GM18520 (cell line): ENCODE measurements at regions not wholly inside any gene's neighbourhood (a gene's known extent, or its start where the extent isn't known, plus 50 kb on each side); places are given as distances from the start of the nearest gene placed in this dataset.

ENCODE experiments used
- ATAC-seq: cut with Tn5 transposase; IDR thresholded peaks from one replicate; pipeline ENCODE4 v1.9.1; 2021; ENCODE audit not compliant: unreplicated experiment

DNA sequence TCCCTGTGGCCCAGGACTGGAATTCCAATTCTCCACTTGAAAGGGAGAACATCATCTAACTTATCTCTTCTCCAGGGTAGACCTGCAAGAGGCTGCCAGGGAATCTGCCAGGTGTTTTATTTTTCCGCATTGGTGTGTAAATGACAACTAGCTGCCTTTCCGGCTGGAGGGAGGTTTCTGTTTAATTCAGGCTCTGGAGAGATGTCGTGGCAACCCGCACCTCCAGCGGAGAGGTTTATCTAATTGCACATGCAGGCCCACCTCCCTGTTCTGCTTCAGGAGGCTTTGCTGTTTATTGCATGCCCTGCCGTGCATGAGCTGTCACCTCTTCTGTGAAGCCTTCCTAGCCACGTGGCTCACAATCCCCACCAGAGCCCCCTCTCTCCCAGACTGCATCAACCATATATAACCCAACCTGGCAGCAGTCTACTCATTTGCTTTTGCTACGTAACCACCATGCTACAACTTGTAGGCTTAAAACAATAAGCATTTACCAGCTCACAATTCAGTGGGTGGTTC lies 151.6 kb downstream of the C1orf94 start:
- no peak for ATAC-seq

DNA sequence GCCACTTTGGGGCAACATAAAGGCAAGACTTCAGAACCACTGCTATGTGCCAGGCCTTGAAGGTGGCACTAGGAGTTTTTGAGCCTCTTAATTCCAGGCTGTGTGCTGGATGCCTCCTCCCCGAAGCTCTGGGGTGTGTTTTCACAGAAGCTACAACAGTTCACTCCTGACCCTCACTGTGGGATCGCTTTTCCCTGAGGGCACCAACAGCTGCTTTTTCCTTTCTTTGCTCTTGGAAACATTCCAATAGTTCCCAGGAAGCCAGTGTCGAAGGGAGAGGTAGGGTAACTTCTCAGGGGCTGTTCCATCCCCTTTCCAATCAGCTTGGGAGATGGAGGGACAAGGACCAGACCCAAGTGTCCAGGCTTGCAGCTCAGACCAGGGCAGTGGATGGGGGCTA lies 153.4 kb downstream of the C1orf94 start:
- ATAC-seq: no peak

DNA sequence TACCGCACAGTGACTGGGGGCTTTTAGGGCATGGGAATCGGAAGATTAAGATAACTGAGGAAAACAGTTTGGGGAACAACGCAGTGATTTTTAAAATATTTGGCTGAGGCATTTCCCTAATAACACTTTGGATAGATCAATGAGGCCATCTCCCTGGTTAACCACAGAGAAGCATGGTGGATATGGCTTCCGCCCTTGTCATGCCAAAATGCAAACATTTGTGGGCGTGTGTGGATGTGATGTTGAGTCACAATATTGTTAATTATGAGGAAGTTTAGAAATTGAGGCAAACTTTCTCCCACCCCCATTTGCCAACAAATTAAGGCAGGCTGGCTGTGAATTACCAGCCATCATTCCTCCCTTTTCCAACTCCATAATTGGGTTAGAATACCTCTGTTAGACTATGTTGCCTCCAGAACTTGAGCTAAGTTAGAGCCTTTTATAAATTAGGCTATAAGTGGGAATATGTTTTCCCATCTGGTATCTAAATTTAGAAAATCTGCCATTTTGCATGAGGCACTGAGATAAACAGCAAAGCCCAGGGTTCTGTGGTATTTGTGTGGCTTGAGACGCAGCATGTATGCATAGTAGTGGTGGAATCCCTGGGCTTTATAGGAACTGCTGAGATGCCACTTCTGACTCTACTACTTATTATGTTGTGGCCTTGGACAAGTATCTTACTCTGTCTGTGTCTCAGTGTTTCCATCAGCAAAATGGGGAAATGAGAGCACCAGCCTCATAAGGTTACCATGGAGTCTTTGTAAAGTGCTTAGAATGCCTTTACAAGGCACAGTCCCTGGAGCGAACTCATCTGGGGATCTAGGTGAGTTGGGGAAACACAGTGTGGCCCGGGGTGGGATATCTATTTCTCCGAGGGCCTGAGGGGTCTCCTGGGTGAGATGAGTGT lies 154.6 kb downstream of the C1orf94 start:
- no peak for ATAC-seq

DNA sequence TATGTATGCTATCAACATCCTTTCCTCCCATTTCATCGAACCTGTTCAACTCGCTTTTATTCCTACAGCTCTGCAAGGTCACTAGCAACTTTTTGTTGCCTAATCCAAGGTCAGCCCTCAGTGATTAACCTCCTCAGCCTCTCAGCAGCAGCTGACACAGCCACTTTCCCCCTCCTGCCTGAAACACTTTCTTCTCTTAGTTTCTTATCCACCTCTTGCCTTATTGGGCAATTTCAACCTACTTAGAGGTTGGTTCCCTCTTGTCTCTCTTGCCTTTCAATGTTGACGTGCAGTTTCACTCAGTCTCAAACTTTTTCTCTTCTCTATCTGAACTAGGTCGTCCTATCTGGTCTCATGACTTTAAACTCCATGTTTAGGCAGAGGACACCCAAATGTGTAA lies 156.3 kb downstream of the C1orf94 start:
- ATAC-seq: no peak

DNA sequence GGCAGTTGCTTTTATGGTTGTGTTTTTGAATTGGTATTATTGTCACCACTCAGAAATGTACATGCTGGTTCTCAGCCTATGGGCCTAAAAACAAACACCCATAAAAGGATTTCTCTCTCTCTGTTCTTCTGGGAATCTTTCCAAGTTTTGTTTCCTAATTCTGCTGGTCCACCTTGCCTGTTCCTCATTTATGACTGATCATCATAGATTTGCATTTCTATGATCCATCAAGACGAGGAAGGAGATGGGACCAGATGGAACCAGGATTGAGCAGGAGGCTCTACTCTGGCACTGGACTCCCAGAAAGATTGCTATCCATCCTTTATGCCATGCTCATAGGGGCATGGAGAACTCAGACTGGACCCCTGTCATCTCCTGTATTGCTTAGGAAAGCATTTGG lies 162.2 kb downstream of the C1orf94 start:
- ATAC-seq: no peak

DNA sequence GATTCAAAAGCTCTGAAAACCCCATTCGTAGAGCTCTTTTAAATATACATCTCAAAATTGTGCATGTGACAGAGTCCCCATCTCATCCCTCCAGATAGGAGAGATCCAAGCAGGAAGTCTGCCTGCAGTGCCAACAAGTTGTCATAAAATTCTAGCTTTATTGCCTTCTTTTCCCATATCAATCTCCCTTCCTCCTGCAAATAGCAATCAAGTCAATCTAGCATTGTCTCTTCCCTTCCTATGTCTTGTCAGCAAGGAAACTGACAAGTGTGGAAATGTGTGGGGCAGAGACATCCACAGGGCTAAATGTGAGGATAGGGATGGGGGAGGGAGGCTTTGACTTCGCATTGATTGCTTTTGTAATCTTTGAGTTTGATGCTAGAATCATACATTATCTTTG lies 165.2 kb downstream of the C1orf94 start:
- no peak for ATAC-seq

DNA sequence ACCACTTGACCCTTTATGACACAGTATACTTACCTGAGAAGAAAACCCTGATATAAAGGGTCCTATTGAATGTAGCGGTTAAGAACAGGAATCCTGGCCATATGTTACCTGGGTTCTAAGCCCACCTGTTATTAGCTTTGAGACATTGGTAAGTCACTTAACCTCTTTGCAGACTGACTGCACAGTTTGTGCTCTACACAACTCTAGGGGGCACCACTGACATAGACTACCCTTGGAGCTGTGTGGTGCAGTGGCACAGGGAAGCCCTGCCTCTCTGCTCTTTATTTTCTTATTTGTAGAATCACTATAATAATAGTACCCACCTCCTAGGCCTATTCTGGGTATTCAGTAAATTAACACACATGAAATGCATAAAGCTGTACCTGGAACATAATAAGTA lies 165.6 kb downstream of the C1orf94 start:
- no peak for ATAC-seq

DNA sequence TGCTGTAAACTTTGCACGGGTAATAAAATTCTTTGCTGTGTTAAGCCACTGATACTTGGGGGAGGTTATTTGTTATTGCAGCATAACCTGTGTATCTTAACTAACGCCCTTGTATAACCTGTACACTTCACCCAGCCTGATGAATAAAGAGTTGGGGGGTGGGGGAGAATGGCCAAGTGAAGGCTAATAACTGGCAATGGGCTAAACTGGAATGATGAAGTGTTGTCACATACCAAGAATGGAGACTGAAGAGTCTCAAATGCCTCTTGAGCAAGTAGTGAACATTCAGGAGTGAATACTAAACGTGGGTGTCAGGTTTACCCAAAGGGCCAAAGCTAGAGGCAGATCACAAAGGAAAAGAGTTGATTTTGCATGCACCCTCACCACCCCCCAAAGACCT lies 169.4 kb downstream of the C1orf94 start:
- no peak for ATAC-seq

DNA sequence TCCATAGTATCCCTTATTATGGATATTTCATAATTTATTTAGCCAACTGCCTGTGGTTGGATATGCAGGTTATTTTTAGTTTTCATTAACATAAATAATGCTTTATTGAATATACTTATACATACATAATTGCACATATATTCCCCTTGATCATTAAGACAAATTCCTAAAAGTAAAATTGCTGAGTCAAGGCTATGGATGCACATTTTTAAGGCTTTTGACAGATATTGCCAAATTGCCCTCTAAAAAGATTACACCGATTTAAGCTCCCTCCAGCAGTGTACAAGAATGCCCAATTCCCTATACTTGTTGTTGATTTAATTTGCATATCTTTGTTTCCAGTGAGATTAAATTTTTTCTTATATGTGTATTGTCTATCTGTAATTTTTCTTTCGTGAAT lies 176.7 kb downstream of the C1orf94 start:
- no peak for ATAC-seq

DNA sequence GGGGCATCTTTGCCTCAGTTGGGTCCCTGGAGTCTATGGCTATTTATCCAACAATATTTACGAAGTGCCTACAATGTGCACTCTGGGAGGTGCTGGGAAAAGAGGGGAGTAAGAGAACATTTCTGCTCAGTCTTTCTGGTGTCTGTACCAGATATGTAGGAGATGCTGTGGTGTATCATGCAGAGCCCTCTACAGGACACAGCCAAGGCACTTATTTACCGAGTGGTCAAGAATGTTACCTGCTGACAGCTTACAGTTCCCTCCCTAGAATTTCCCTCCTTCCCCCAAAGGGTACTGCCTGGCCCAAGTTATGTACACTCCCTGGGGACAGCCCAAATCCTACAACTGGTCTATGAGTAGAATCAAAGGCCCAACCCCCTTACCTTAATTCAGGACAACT lies 177.7 kb downstream of the C1orf94 start:
- no peak for ATAC-seq

DNA sequence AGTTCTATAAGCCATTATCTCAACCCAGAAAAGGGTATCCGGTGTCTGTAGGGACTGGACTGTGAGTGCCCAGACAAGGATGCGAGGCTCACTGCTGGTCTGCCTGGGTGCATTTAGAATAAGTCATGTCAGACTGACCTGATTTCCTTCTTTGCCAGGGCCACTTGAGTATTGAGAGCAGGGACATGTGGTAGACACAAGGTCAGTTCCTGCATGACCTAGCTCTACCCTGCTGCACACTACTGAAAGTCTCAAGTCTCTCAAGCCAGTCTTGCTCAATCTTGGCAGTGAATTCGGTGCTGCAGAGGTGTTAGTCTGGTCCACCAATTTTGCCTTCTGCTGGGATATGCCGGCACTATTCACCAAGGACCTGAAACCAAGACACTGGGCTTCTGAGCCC lies 180.1 kb downstream of the C1orf94 start:
- ATAC-seq: no peak

DNA sequence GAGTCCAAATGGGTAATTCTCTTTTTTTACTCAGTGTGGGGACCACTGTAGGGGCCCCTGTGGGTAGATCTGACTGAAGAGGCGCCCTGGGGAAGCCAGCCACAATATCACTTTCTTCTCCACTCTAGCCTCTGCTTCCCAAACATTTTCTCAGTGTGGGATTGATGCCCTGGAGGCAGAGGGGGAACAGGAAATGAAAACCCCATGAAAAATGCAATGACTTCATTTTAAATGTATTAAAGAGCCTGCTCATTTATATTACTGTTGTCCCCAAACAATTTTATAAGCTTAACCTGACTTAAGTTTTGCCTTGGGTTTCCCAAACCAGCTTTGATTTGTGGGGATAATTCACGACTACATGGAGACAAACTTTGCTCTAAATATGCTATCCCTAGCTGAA lies 181.9 kb downstream of the C1orf94 start:
- ATAC-seq: no peak

DNA sequence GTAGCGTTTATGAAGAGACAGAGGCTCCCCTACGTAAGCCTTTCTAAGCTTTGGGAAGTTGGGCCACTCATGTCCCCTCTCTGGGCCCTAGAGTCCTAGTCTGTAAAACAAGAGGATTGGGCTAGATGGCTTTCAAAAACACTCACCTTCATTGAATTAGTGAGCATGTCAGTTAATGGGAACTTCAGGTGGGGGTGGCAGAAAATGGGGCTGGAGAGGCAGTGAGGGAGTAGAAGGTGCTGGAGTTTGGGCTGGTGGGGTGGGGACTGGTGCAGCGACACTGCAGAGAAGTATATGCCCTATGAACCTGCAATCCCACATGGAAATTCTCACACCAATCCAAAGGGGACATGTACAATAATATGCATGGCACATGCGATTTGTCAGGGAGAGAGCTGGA lies 182.7 kb downstream of the C1orf94 start:
- ATAC-seq: no peak

DNA sequence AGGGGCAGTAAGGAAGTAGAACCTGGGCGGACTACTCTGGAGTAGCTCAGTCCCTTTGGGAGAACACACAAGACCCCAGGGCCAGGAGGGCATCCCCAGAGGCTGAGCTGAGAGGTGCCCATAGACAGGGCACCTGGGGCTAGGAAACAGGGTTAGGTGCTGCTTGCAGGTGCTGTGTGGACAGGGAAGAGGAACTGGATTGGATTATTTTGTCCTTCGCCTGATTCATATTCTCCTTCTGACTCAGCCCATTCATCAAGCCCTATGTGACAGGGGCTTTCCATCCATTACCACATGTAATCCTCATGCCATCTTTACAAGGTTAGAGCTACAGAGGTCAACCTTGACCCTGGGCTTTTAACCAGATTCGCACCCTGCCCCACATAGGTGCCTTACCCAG lies 183.9 kb downstream of the C1orf94 start:
- no peak for ATAC-seq

DNA sequence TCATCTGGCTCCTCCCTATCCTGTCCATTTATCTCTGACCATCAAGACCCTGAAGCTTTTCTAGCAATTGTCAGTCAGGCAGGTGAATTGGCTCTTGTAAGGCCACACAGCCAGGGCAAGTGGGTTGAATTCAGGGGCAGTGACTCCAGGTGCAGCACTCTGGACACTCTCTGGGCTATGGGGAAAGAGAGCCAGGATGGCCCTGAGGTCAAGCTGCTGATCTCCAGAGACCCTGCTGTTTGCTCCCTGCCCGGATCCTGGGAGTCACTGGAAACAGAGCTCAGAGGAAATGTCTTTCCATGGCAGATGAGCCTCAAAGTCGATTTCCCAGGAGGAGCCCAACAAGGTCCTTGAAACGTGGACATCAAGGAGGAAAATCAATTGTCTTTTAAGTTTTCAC lies 184.4 kb downstream of the C1orf94 start:
- no peak for ATAC-seq

DNA sequence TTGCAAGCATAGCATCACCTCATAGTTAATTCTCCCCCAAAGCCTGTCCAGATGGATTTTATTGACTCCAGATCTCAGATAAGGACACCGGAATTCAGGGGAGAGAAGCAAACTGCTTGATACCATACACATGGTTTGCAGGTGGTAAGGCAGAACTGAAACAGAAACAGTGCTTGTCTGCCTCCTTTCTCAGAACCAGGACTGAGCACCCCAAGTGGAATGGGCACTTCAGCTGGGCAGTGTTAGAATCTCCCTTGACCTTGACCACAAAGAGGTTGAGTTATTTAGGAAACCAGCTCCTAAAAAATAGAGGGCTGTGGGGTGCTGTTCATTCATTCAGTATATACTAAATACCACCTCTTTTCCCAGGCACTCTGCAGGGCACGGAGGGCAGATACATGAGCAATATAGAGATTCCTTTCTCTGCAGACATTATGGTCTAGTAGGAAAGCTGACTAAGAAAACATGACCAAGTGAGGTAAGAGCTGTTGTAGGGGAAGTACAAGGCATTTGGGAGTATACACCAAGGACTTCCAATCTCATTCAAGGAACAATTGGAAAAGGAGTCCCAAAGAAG lies 185.2 kb downstream of the C1orf94 start:
- peak; percentile 45 for ATAC-seq

DNA sequence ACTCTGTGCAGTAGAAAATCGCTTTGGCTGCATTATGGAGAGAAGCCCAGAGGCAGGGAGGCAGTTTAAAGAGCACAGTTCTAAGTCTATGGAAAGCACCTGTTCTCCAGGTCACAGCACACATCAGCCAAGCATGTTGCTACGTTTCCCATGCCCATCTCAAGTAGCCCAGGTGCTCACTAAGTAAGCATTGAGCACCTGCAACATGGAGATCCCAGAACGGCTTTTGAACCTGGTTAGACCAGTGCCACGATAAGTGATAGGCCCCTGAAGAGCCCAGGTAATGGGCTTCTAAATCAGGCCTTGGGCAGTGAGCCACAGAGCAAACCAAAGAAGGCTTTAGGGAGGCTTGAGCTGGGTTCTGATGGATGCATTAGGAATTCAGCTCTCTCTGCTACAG lies 186.2 kb downstream of the C1orf94 start:
- ATAC-seq: no peak

DNA sequence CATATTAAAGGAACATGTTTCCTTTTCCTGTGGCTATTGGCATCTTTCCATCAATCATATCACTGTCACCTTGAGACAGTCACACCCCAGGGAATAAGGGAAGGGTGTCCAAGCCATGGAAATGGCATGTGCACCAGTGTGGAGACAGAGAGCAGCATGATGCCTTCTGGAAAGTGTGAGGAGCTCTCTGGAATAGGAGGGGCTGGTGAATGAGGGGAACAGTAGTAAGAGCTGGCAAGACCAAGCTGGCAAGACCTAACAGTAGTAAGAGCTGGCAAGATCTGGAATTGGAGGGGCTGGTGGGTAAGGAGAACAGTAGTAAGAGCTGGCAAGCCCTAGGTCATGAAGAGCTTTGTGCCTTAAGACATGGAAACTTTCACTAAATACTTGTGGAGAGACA lies 186.7 kb downstream of the C1orf94 start:
- ATAC-seq: no peak

DNA sequence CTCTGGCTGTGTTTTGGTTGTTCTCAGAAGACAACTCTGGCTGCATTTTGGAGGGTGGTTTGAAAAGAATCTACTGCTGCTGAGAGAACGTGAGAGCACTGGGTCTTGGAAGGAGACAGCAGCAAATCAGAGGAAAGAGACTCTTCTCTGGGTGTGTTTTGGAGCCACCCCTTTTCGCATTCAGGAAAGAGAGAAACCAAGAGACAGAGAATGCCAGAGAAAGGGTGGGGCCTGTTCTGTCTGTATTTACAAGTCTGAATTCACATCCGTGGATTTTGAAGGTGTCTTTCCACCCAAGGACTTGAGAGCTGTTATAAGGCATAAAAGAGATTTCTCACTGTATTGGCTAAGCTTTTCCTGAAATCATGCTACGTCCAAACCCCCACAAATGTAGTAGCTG lies 187.2 kb downstream of the C1orf94 start:
- ATAC-seq: no peak

DNA sequence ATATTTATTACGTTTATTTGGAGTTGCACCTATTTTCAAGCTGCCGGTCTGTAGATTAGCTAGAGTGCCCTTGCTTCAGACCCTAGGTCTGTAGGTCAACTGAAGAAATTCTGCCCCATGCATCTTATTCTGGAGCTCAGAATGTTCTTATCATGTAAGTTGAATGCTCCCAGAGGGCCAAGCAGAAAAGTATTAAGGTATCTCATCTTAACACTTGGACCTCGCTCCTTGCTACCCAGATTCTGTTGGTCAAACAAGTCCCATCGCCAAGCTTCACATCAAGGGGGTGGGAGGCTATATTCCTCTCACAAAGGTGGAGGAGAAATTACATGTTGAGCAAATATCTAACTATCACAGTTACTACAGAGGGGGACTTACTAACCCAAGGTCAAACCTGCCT lies 187.7 kb downstream of the C1orf94 start:
- no peak for ATAC-seq

DNA sequence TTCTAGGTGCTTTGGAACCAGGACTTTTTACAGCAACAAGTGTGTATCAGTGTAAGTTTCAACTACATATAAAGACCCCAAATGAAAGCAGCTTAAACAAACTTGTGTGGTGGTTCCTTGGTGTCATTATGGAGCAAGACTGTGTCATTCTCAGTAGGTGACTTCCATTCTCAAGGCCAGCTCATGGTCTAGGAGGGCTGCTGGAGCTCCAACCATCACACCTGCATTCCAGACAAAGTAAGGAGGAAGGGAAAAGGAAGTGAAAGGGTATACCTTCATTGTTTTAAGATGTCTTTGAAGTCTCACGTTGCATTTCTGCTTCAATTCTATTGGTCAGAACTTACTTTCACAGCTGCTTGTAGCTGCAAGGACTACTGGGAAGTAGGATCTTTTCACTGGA lies 188.6 kb downstream of the C1orf94 start:
- ATAC-seq: no peak

DNA sequence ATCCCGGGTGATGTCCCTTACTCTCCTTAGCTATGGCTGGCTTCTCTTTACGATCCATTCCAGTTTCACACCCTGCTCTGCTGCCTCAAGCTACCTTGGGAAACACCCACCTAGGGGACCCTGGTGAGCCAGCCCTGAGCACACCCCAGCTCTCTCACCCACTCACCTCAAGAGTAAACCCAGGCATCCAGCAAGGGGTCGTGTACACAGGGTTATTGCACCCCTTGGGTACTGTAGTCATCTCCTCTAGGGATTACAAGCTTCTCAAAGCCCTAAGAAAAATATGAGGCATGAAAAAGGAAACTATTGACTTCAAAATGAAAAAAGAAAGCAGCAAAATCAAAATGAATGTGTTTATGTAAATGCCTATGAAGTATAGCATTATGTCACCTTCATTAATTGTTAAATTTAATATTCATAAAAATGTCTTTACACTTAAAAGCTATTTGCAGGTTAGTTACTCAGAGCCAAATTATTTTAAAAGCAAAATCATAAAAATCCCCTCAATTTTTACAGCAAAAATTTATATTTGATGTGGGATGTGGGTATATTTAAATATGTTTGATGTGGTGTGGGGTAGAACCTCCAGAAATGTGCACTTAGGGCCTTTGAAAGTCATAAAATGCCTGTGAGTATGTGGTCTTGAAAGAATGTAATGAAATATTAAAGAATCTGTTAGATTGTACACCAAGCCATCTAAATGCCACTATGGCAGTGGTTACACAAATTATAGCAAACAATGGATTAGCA lies 190.3 kb downstream of the C1orf94 start:
- ATAC-seq: no peak
